ENCODE measurements at regions not wholly inside any gene's neighbourhood (a gene's known extent, or its start where the extent isn't known, plus 50 kb on each side); places are given as distances from the start of the nearest gene placed in this dataset.

GRCh38 chr18:29161429-29161828, 984.5 kb upstream of the CDH2 start:
- no peak overlapping the region for H2BK20ac ChIP-seq (ENCODE audit: low read depth, low read length, poor library complexity, severe bottlenecking)
- H4K20me1 ChIP-seq (ENCODE audit: control insufficient read depth, insufficient read depth, insufficient read length) = no peaks in the 10 kb centered on the region
- Mint-ChIP-seq H3K9me3 (no peaks in the 10 kb centered on the region), H3K27me3 (ENCODE audit: low read depth) (no peaks in the 10 kb centered on the region), H3K27ac (no peak overlapping the region), H3K4me1 (peaks cover 29 to 40% of the 10 kb centered on the region in 2 experiments), H3K4me3 (no peak overlapping the region), H3K36me3 (ENCODE audit: insufficient read depth in 1 of 3, low read depth in 3 of 3) (no peaks in the 10 kb centered on the region)
- H2AFZ ChIP-seq (ENCODE audit: low read length) = peak overlapping the region; percentile 40
- H2AK5ac ChIP-seq (ENCODE audit: insufficient read length, low read length) = no peak overlapping the region
- H4K91ac ChIP-seq (ENCODE audit: insufficient read length, low read depth, low read length) = no peak overlapping the region
- no peak overlapping the region for H3K4ac ChIP-seq (ENCODE audit: low read depth, low read length)
- no peak overlapping the region for H4K8ac ChIP-seq (replicated peaks; ENCODE audit: insufficient read length, low read depth, low read length)
- H3K27me3 ChIP-seq (ENCODE audit: insufficient read depth, low read length) = no peaks in the 10 kb centered on the region
- H3K4me2 ChIP-seq (ENCODE audit: insufficient read depth, insufficient read length, low read length) = no peak overlapping the region
- no peak overlapping the region for H3K14ac ChIP-seq (ENCODE audit: insufficient read depth, low read length)
- no peak overlapping the region for H3K18ac ChIP-seq (ENCODE audit: insufficient read length, low read depth, low read length)
- H2BK120ac ChIP-seq (ENCODE audit: low read depth, low read length, poor library complexity, severe bottlenecking) = no peak overlapping the region
- H4K5ac ChIP-seq (ENCODE audit: insufficient read length, low read depth, low read length) = no peak overlapping the region
- H3K27ac ChIP-seq (ENCODE audit: insufficient read length, low read depth, low read length) = no peak overlapping the region
- no peak overlapping the region for H3T11ph ChIP-seq (ENCODE audit: low read length)
- no peak overlapping the region for H3K56ac ChIP-seq (ENCODE audit: insufficient read length, low read depth, low read length)
- no peaks in the 10 kb centered on the region for H3K23me2 ChIP-seq (ENCODE audit: insufficient read length, low read depth, low read length, poor library complexity, severe bottlenecking)
- no peak for TF ChIP-seq CTCF (conservative IDR thresholded peaks at IDR 0.05)
- DNase-seq = no peak
- H3K4me1 ChIP-seq (ENCODE audit: insufficient read depth, low read length) = no peaks in the 10 kb centered on the region; the same call in 1 of the 2 replicates
- H3K9me3 ChIP-seq (ENCODE audit: control insufficient read depth, low read depth, low read length) = no peaks in the 10 kb centered on the region
- no peaks in the 10 kb centered on the region for H3K79me1 ChIP-seq (ENCODE audit: insufficient read depth, low read depth, low read length, poor library complexity, severe bottlenecking)
- H3K23ac ChIP-seq (ENCODE audit: insufficient read length, low read depth, low read length) = no peak overlapping the region
- no peak overlapping the region for H2BK5ac ChIP-seq (ENCODE audit: insufficient read length, low read length)
- no peak overlapping the region for H3K9ac ChIP-seq (ENCODE audit: extremely low read depth, insufficient read length, low read length)
- H3K79me2 ChIP-seq (ENCODE audit: insufficient read depth, low read length) = no peaks in the 10 kb centered on the region
- no peak overlapping the region for H2BK15ac ChIP-seq (ENCODE audit: low read depth, low read length)
- no peak overlapping the region for H2BK12ac ChIP-seq (ENCODE audit: insufficient read length, low read depth, low read length)
